ENCODE measurements at regions not wholly inside any gene's neighbourhood (a gene's known extent, or its start where the extent isn't known, plus 50 kb on each side); places are given as distances from the start of the nearest gene placed in this dataset.

- TF ChIP-seq, protein P1, sequence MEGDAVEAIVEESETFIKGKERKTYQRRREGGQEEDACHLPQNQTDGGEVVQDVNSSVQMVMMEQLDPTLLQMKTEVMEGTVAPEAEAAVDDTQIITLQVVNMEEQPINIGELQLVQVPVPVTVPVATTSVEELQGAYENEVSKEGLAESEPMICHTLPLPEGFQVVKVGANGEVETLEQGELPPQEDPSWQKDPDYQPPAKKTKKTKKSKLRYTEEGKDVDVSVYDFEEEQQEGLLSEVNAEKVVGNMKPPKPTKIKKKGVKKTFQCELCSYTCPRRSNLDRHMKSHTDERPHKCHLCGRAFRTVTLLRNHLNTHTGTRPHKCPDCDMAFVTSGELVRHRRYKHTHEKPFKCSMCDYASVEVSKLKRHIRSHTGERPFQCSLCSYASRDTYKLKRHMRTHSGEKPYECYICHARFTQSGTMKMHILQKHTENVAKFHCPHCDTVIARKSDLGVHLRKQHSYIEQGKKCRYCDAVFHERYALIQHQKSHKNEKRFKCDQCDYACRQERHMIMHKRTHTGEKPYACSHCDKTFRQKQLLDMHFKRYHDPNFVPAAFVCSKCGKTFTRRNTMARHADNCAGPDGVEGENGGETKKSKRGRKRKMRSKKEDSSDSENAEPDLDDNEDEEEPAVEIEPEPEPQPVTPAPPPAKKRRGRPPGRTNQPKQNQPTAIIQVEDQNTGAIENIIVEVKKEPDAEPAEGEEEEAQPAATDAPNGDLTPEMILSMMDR (IDR thresholded peaks at IDR 0.05; ENCODE audit: control insufficient read depth, insufficient read depth, low read depth, low read length, missing control alignments) = no peak
- DNase-seq (ENCODE audit: low read depth) = no peak
- no peak overlapping the region for H3K4me3 ChIP-seq (ENCODE audit: control insufficient read depth, low read depth, low read length)
These were observed 866.2 kb downstream of the TBC1D22A start for GRCh38 chr22:47628477-47629272.

- H3K4me3 ChIP-seq (ENCODE audit: control insufficient read depth, low read depth, low read length) = no peak overlapping the region
- TF ChIP-seq, protein P1 (IDR thresholded peaks at IDR 0.05; ENCODE audit: control insufficient read depth, insufficient read depth, low read depth, low read length, missing control alignments) = no peak
- DNase-seq (ENCODE audit: low read depth) = no peak
These were observed 865.3 kb downstream of the TBC1D22A start for GRCh38 chr22:47627556-47628253.

- TF ChIP-seq, protein P1 (IDR thresholded peaks at IDR 0.05; ENCODE audit: control insufficient read depth, insufficient read depth, low read depth, low read length, missing control alignments) = no peak
- H3K4me3 ChIP-seq (ENCODE audit: control insufficient read depth, low read depth, low read length) = no peak overlapping the region
- DNase-seq (ENCODE audit: low read depth) = no peak
These were observed 864.3 kb downstream of the TBC1D22A start for GRCh38 chr22:47626428-47627390.

DNA sequence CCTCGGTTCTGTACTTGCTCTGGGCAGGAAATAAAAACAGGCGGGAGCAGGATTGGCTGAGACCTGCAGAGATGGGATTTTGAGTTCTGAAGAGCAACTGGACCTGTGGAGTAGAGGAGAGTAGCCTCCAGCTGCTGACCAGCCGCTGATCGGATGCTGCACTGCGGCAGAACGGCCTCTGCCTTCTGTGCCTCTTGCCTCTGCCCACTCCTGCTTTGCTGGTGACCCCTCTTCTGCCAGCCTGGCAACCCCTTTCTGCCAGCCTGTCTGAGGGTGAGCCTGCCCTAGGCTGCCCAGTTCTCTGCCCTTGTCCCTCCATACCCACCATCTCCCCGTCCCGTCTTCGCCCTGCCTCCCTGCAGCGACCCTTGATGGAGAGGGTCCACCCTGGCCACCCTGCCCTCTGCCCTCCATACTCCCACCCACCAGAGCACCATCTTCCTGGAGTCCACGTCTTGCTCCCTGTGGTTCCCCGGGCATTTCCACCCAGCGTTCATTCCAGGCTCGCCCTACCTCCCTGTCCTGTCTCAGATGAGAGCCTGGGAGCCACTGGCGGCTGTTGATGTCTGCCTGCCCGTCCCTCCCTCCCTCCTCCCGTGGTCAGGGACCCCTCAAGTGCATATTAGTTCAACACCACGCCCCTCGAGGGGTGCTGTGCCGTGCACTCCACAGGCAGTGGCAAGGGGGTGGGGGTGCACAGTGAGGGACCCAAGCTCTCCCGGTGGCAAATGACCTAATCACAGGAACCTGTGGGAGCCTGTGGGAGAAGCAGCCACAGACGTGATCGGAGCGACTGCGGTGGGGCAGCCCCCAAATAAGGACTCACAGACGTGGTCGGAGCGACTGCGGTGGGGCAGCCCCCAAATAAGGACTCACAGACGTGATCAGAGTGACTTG is 863.3 kb downstream of the TBC1D22A start:
- TF ChIP-seq, protein P1 (IDR thresholded peaks at IDR 0.05; ENCODE audit: control insufficient read depth, insufficient read depth, low read depth, low read length, missing control alignments) = no peak
- no peak for DNase-seq (ENCODE audit: low read depth)
- H3K4me3 ChIP-seq (ENCODE audit: control insufficient read depth, low read depth, low read length) = no peak overlapping the region

GRCh38 chr22:47625013-47625385 is 862.5 kb downstream of the TBC1D22A start:
- TF ChIP-seq, protein P1 (IDR thresholded peaks at IDR 0.05; ENCODE audit: control insufficient read depth, insufficient read depth, low read depth, low read length, missing control alignments) = no peak
- H3K4me3 ChIP-seq (ENCODE audit: control insufficient read depth, low read depth, low read length) = no peak overlapping the region
- DNase-seq (ENCODE audit: low read depth) = no peak

Measured in AG09309 (cell line).